Activated CD8-positive, alpha-beta T cell treated with anti-CD3 and anti-CD28 coated beads for 36 hours (primary cell): ENCODE measurements at regions not wholly inside any gene's neighbourhood (a gene's known extent, or its start where the extent isn't known, plus 50 kb on each side); places are given as distances from the start of the nearest gene placed in this dataset.

Source experiments
- ATAC-seq: fragments of 200-7000 bp; cut with Tn5 transposase; one replicate; pipeline ENCODE4 v1.10.0; 2021; ENCODE audit warnings: mild to moderate bottlenecking, moderate library complexity
- CTCF ChIA-PET: fragments of 350-600 bp; sonication (Branson Sonifier 250); formaldehyde crosslinking; loops from one replicate; lab custom pipeline; 2021; ENCODE audit warnings: antibody characterized with exemption; lab: Charles Lee
- POLR2A ChIA-PET: fragments of 350-600 bp; sonication (Branson Sonifier 250); formaldehyde crosslinking; loops from one replicate; lab custom pipeline; 2021; ENCODE audit warnings: antibody characterized with exemption; lab: Charles Lee
- DNase-seq: peaks from one replicate; pipeline ENCODE4 v3.0.0-alpha.2; 2020
- H3K27ac Mint-ChIP-seq: one replicate; pipeline ENCODE4 v1.8.0; 2021; ENCODE audit warnings: mild to moderate bottlenecking, mixed read lengths
- H3K27me3 Mint-ChIP-seq: one replicate; pipeline ENCODE4 v1.8.0; 2021; ENCODE audit warnings: mixed read lengths
- H3K36me3 Mint-ChIP-seq: one replicate; pipeline ENCODE4 v1.8.0; 2021; ENCODE audit warnings: low read depth, mixed read lengths
- H3K4me1 Mint-ChIP-seq: one replicate; pipeline ENCODE4 v1.8.0; 2021; ENCODE audit warnings: low read depth, mixed read lengths
- H3K4me3 Mint-ChIP-seq: one replicate; pipeline ENCODE4 v1.8.0; 2021; ENCODE audit warnings: mild to moderate bottlenecking, moderate library complexity, mixed read lengths
- H3K9me3 Mint-ChIP-seq: one replicate; pipeline ENCODE4 v1.8.0; 2021; ENCODE audit warnings: mixed read lengths
- CTCF ChIP-seq: fragments of 200-600 bp; IDR thresholded peaks from one replicate; pipeline ENCODE4 v1.8.0; 2022; ENCODE audit warnings: antibody characterized with exemption, mild to moderate bottlenecking
- intact Hi-C: fragments of 100-400 bp; cut with micrococcal nuclease; formaldehyde crosslinking; loops from one replicate; pipeline ENCODE4 v1.10.0; 2022

GRCh38 chr4:41460641-41461040 is 77.3 kb upstream of the LIMCH1 start:
- no peaks in the 10 kb centered on the region for H3K27me3 Mint-ChIP-seq
- TF ChIP-seq CTCF, result no peak
- H3K9me3 Mint-ChIP-seq, result no peaks in the 10 kb centered on the region
- no peak overlapping the region for H3K27ac Mint-ChIP-seq
- no peaks in the 10 kb centered on the region for H3K4me1 Mint-ChIP-seq
- intact Hi-C loops, result no loop called here
- H3K36me3 Mint-ChIP-seq, result no peaks in the 10 kb centered on the region
- CTCF ChIA-PET, result no interaction called here
- POLR2A ChIA-PET, result no interaction called here
- no peak for DNase-seq
- no peak overlapping the region for H3K4me3 Mint-ChIP-seq
- no peak for ATAC-seq

GRCh38 chr4:41461780-41462307 is 76.1 kb upstream of the LIMCH1 start:
- DNase-seq, result no peak
- Mint-ChIP-seq H3K9me3 (no peaks in the 10 kb centered on the region), H3K27me3 (no peaks in the 10 kb centered on the region), H3K4me1 (no peaks in the 10 kb centered on the region), H3K4me3 (no peak overlapping the region), H3K36me3 (no peaks in the 10 kb centered on the region), H3K27ac (no peak overlapping the region)
- POLR2A ChIA-PET, result no interaction called here
- no peak for TF ChIP-seq CTCF
- intact Hi-C loops, result no loop called here
- CTCF ChIA-PET, result no interaction called here
- no peak for ATAC-seq

GRCh38 chr4:41465146-41465761 is 72.7 kb upstream of the LIMCH1 start:
- H3K4me3 Mint-ChIP-seq, result no peak overlapping the region
- no peak for TF ChIP-seq CTCF
- DNase-seq, result no peak
- H3K27me3 Mint-ChIP-seq, result no peaks in the 10 kb centered on the region
- H3K4me1 Mint-ChIP-seq, result no peaks in the 10 kb centered on the region
- CTCF ChIA-PET, result no interaction called here
- no peak for ATAC-seq
- POLR2A ChIA-PET, result no interaction called here
- intact Hi-C loops, result no loop called here
- no peaks in the 10 kb centered on the region for H3K36me3 Mint-ChIP-seq
- no peaks in the 10 kb centered on the region for H3K9me3 Mint-ChIP-seq
- no peak overlapping the region for H3K27ac Mint-ChIP-seq

GRCh38 chr4:41466249-41466648 is 71.7 kb upstream of the LIMCH1 start:
- CTCF ChIA-PET, result no interaction called here
- DNase-seq, result no peak
- no peak for TF ChIP-seq CTCF
- H3K9me3 Mint-ChIP-seq, result no peaks in the 10 kb centered on the region
- H3K4me1 Mint-ChIP-seq, result no peaks in the 10 kb centered on the region
- no peaks in the 10 kb centered on the region for H3K27me3 Mint-ChIP-seq
- intact Hi-C loops, result no loop called here
- ATAC-seq, result no peak
- POLR2A ChIA-PET, result no interaction called here
- no peak overlapping the region for H3K4me3 Mint-ChIP-seq
- H3K36me3 Mint-ChIP-seq, result no peaks in the 10 kb centered on the region
- H3K27ac Mint-ChIP-seq, result no peak overlapping the region

GRCh38 chr4:41468122-41468521 is 69.8 kb upstream of the LIMCH1 start:
- H3K27ac Mint-ChIP-seq, result no peak overlapping the region
- CTCF ChIA-PET, result no interaction called here
- no peak overlapping the region for H3K4me3 Mint-ChIP-seq
- H3K9me3 Mint-ChIP-seq, result no peaks in the 10 kb centered on the region
- H3K27me3 Mint-ChIP-seq, result no peaks in the 10 kb centered on the region
- no peaks in the 10 kb centered on the region for H3K36me3 Mint-ChIP-seq
- no peak for TF ChIP-seq CTCF
- POLR2A ChIA-PET, result no interaction called here
- intact Hi-C loops, result no loop called here
- no peak for DNase-seq
- ATAC-seq, result no peak
- no peaks in the 10 kb centered on the region for H3K4me1 Mint-ChIP-seq
